Stimulated activated naive CD8-positive, alpha-beta T cell treated with anti-CD3 and anti-CD28 coated beads, Interleukin-15, Interleukin-2, amounts not matched to agents 100 ng/mL and 50 ng/mL, for 24 hours (primary cell): ENCODE measurements at regions not wholly inside any gene's neighbourhood (a gene's known extent, or its start where the extent isn't known, plus 50 kb on each side); places are given as distances from the start of the nearest gene placed in this dataset.

ENCODE experiments used
- H3K27ac Mint-ChIP-seq: one replicate; pipeline ENCODE4 v1.8.0; 2021; ENCODE audit warnings: mild to moderate bottlenecking, mixed read lengths
- H3K27me3 Mint-ChIP-seq: one replicate; pipeline ENCODE4 v1.8.0; 2021; ENCODE audit warnings: mixed read lengths
- H3K36me3 Mint-ChIP-seq: one replicate; pipeline ENCODE4 v1.8.0; 2021; ENCODE audit warnings: low read depth, mixed read lengths
- H3K4me1 Mint-ChIP-seq: one replicate; pipeline ENCODE4 v1.8.0; 2021; ENCODE audit warnings: low read depth, mixed read lengths
- H3K4me3 Mint-ChIP-seq: one replicate; pipeline ENCODE4 v1.8.0; 2021; ENCODE audit warnings: mild to moderate bottlenecking, mixed read lengths
- H3K9me3 Mint-ChIP-seq: one replicate; pipeline ENCODE4 v1.8.0; 2021; ENCODE audit warnings: mixed read lengths

GRCh38 chr9:74357577-74357976, 139.6 kb upstream of the RORB start:
- Mint-ChIP-seq H3K36me3 (no peaks in the 10 kb centered on the region), H3K27ac (no peak overlapping the region), H3K4me3 (no peak overlapping the region), H3K27me3 (no peaks in the 10 kb centered on the region), H3K9me3 (no peaks in the 10 kb centered on the region), H3K4me1 (no peaks in the 10 kb centered on the region)

DNA sequence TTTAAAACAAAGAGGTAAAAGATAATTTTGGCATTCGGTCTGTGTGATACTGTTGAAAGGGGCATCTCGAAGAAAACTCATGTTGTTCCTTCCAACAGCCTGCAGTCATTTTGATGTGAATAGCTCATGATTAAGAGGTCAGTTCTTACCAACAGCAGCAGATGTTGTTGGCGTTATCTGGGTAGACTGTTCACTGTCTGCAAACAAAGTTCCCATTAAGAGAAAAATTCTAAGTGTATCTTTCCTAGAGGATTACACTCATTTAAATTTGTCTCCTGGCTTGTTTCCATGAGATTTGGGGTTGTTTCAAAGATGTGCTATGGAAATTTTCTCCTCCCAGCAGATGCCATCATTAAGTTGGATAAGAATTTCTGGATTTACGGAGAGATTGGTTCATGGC, 138.2 kb upstream of the RORB start:
- Mint-ChIP-seq H3K27me3 (no peaks in the 10 kb centered on the region), H3K27ac (no peak overlapping the region), H3K9me3 (no peaks in the 10 kb centered on the region), H3K36me3 (no peaks in the 10 kb centered on the region), H3K4me1 (no peaks in the 10 kb centered on the region), H3K4me3 (no peak overlapping the region)

- Mint-ChIP-seq H3K9me3 (no peaks in the 10 kb centered on the region), H3K27ac (no peak overlapping the region), H3K4me3 (no peak overlapping the region), H3K4me1 (no peaks in the 10 kb centered on the region), H3K36me3 (no peaks in the 10 kb centered on the region), H3K27me3 (no peaks in the 10 kb centered on the region)
Measured at GRCh38 chr9:74361508-74361907, 135.6 kb upstream of the RORB start.

- H3K4me1 Mint-ChIP-seq = no peaks in the 10 kb centered on the region
- H3K27ac Mint-ChIP-seq = no peak overlapping the region
- no peaks in the 10 kb centered on the region for H3K36me3 Mint-ChIP-seq
- no peaks in the 10 kb centered on the region for H3K27me3 Mint-ChIP-seq
- H3K4me3 Mint-ChIP-seq = no peak overlapping the region
- H3K9me3 Mint-ChIP-seq = no peaks in the 10 kb centered on the region
Measured at GRCh38 chr9:74362423-74362822, 134.7 kb upstream of the RORB start.

DNA sequence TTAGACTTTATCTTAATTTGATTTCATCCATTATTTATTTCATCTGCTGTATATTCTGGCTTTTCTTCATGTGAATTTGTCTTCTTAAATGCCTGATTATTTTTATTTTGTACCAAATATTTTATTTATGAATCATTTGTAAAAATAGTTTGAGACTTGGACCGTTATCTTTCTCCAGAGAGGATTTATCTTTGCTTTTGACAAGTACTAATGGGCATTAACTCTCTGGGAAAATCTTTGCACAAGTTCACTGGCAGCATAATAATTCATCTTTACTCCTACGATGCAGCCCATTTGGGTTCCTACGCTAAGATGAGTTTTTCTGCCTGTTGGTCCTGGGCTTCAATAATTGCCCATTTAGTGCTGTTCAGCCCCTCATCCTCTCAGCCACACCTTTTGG, 131.0 kb upstream of the RORB start:
- Mint-ChIP-seq H3K36me3 (no peaks in the 10 kb centered on the region), H3K9me3 (no peaks in the 10 kb centered on the region), H3K27ac (no peak overlapping the region), H3K4me3 (no peak overlapping the region), H3K27me3 (no peaks in the 10 kb centered on the region), H3K4me1 (no peaks in the 10 kb centered on the region)

- Mint-ChIP-seq H3K4me3 (no peak overlapping the region), H3K4me1 (no peaks in the 10 kb centered on the region), H3K27ac (no peak overlapping the region), H3K9me3 (no peaks in the 10 kb centered on the region), H3K27me3 (no peaks in the 10 kb centered on the region), H3K36me3 (no peaks in the 10 kb centered on the region)
Measured at GRCh38 chr9:74369844-74370243, 127.3 kb upstream of the RORB start.

GRCh38 chr9:74373348-74373747, 123.8 kb upstream of the RORB start:
- Mint-ChIP-seq H3K27me3 (no peaks in the 10 kb centered on the region), H3K9me3 (no peaks in the 10 kb centered on the region), H3K4me3 (no peak overlapping the region), H3K4me1 (no peaks in the 10 kb centered on the region), H3K27ac (no peak overlapping the region), H3K36me3 (no peaks in the 10 kb centered on the region)

DNA sequence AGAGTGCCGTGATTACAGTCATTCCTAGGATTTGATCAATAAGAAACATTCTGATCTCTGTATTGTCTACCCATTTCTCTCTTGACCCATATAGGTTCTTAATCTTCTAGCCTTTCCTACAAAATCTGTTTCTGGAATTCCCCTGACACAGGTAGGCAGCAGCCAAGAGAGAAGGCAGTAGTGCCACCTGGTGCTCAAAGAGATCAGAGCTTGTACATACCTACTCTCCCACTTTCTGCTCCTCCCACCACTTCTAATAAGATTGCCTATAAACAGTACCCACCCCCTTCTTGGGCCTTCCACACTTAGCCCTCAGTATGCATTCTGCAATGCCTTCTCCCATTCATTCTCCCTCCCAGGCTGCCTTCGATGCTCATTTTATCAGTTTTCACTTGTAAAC, 117.4 kb upstream of the RORB start:
- Mint-ChIP-seq H3K36me3 (no peaks in the 10 kb centered on the region), H3K9me3 (no peaks in the 10 kb centered on the region), H3K27ac (no peak overlapping the region), H3K4me1 (no peaks in the 10 kb centered on the region), H3K4me3 (no peak overlapping the region), H3K27me3 (no peaks in the 10 kb centered on the region)

DNA sequence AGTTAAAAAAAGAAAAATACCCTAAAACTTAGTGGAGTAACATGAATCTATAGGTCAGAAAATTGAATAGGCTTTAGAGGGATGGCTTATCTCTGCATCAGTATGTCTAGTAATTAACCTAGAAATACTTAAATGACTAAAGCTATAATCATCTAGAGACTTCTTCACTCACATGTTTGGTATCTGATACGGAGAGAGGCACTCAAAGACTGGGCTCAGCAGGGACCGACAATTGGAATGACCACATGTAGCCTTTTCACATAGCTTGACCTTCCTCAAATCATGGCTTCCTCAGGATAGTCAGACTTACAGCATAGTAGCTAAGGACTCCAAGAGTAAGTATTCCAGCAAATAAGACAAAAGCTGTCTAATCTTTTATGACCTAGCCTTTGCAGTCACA, 105.3 kb upstream of the RORB start:
- Mint-ChIP-seq H3K27me3 (no peaks in the 10 kb centered on the region), H3K27ac (no peak overlapping the region), H3K4me3 (no peak overlapping the region), H3K9me3 (peaks cover 4% of the 10 kb centered on the region), H3K36me3 (no peaks in the 10 kb centered on the region), H3K4me1 (no peaks in the 10 kb centered on the region)

DNA sequence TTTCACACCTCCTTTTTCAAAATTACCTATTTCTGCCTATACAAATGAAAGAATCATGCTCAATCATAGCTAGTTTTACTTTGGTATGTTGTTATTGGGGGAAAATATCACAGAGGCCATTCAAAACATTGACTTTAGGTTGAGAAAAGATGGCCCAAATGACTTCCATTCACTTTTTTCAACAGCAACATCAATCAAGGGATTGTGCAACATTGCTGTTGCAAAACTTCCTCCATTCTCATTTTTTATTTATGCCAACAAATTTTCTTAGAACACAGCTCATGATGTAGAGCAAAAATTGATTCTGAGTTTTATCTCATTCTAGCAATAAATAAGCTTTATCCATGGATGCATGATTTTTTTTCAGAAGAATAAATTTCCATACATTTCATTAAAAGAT, 93.6 kb upstream of the RORB start:
- no peaks in the 10 kb centered on the region for H3K4me1 Mint-ChIP-seq
- H3K4me3 Mint-ChIP-seq = no peak overlapping the region
- H3K27ac Mint-ChIP-seq = no peak overlapping the region
- peaks cover 40% of the 10 kb centered on the region for H3K9me3 Mint-ChIP-seq
- no peaks in the 10 kb centered on the region for H3K36me3 Mint-ChIP-seq
- peaks cover 4% of the 10 kb centered on the region for H3K27me3 Mint-ChIP-seq

DNA sequence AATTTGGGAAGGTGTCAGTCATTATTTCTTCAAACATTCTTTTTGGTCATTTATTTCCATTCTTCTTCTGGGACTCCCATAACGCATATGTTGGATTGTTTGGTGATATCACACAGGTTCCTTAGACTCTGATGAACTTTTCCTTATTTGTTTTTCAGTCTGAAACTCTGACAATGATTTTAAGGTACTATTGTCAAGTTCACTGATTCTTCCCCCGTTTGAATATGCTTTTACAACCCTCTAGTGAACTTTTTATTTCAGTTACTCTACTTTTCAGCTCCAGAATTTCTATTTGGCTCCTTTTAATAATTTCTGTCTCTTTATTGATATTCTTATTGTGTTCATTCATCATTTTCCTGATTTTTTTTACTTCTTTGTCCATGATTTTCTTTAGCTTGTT, 92.5 kb upstream of the RORB start:
- H3K4me1 Mint-ChIP-seq = no peaks in the 10 kb centered on the region
- H3K27me3 Mint-ChIP-seq = peaks cover 4% of the 10 kb centered on the region
- H3K4me3 Mint-ChIP-seq = no peak overlapping the region
- no peak overlapping the region for H3K27ac Mint-ChIP-seq
- no peaks in the 10 kb centered on the region for H3K36me3 Mint-ChIP-seq
- peaks cover 40% of the 10 kb centered on the region for H3K9me3 Mint-ChIP-seq

DNA sequence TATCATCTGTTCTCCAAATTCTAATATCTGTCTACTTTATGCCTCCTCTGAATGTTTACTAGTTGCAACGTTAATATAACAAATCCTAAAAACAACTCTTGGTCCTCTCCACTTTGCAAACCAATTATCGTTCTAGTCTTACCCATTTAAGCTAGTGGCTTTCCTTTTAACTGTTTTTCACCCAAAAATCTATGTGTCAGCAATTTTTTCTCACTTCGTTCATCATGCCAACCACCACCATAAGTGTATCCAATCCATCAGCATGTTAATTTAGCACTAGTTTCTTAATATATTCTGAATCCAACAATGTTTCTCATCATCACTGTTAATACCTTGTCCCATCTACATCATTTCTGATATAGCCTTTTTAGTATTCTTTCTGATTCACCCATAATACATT, 90.0 kb upstream of the RORB start:
- peaks cover 4% of the 10 kb centered on the region for H3K27me3 Mint-ChIP-seq
- no peaks in the 10 kb centered on the region for H3K4me1 Mint-ChIP-seq
- H3K27ac Mint-ChIP-seq = no peak overlapping the region
- no peaks in the 10 kb centered on the region for H3K36me3 Mint-ChIP-seq
- peaks cover 34% of the 10 kb centered on the region for H3K9me3 Mint-ChIP-seq
- H3K4me3 Mint-ChIP-seq = no peak overlapping the region

DNA sequence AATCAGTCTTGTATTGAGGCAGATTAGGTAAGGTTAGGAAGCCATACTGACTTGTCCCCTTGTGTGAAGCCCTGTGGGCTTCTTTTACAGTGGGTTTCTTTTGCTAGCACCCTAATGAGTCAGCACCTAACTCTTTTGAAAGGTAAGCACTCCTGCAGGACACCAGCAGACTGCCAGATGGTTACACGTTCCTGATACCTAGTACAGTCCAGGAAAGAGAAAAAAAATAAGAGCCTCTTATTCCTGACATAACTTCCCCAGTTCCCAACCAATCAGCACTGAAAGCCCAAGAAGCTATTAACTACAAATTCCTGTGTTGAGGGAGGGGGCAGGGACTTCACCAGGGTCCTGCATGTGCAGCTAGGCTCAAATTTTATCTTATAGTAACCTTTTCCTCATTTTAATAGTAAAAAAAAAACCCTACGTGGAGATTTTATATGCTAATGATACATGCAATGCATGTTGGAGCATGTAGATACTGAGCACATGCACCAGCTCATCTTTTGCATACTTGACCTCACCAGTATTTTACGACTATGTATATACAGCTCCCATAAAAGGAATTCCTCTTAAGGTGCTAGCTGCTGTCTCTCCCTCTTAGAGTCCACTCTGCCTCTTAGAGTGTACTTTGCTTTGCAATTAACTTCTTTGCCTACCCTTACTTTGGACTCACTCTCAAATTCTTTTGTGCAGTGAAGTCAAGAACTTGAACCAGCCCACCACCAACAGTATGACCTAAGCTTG, 84.7 kb upstream of the RORB start:
- H3K9me3 Mint-ChIP-seq = peaks cover 10% of the 10 kb centered on the region
- H3K27ac Mint-ChIP-seq = no peak overlapping the region
- H3K27me3 Mint-ChIP-seq = peaks cover 4% of the 10 kb centered on the region
- no peaks in the 10 kb centered on the region for H3K36me3 Mint-ChIP-seq
- H3K4me3 Mint-ChIP-seq = no peak overlapping the region
- no peaks in the 10 kb centered on the region for H3K4me1 Mint-ChIP-seq

DNA sequence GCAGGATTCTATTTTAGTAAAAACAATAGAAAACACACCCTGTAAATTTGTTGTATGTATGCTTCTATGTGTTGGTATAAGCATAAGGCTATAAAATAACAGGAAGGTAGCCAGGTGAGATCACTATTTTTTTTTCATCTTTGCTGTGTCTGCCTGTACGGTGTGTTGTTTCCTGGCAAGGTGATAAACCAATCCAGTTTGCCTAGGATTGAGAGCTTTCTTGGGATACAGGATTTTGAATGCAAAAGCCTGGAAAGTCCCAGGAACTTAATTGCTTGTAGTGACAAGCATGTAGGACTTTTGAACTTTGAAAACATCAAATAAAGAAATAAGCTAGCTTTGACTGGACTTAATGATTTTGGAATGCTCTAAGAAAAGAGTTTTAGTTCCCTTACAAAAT, 83.3 kb upstream of the RORB start:
- Mint-ChIP-seq H3K4me3 (no peak overlapping the region), H3K9me3 (peaks cover 4% of the 10 kb centered on the region), H3K4me1 (no peaks in the 10 kb centered on the region), H3K27ac (no peak overlapping the region), H3K36me3 (no peaks in the 10 kb centered on the region), H3K27me3 (no peaks in the 10 kb centered on the region)

GRCh38 chr9:74414325-74414724, 82.8 kb upstream of the RORB start:
- H3K9me3 Mint-ChIP-seq = peaks cover 4% of the 10 kb centered on the region
- H3K4me1 Mint-ChIP-seq = no peaks in the 10 kb centered on the region
- no peaks in the 10 kb centered on the region for H3K27me3 Mint-ChIP-seq
- H3K4me3 Mint-ChIP-seq = no peak overlapping the region
- H3K27ac Mint-ChIP-seq = no peak overlapping the region
- H3K36me3 Mint-ChIP-seq = no peaks in the 10 kb centered on the region

DNA sequence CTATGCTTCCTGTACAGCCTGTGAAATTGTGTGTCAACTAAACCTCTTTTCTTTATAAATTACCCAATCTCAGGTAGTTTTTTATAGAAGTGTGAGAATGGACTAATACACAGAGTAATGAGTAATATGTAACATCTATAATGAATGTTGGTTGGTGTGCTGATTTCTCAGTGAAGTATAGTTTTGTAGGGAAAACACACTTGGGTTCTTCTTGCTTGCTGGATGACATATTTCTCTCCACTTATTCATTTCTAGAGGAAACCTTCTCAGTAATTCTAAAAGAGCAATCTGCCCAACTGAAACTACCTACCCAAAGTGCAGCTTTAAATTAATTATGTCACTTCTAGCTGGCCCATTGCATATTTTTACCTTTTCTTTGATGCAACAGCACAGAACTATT, 81.1 kb upstream of the RORB start:
- Mint-ChIP-seq H3K27me3 (no peaks in the 10 kb centered on the region), H3K4me1 (no peaks in the 10 kb centered on the region), H3K27ac (no peak overlapping the region), H3K36me3 (no peaks in the 10 kb centered on the region), H3K4me3 (no peak overlapping the region), H3K9me3 (peaks cover 4% of the 10 kb centered on the region)
